Activated naive CD4-positive, alpha-beta T cell treated with anti-CD3 and anti-CD28 coated beads, Interleukin-2, amount 50 U/mL, for 72 hours (primary cell): ENCODE measurements at regions not wholly inside any gene's neighbourhood (a gene's known extent, or its start where the extent isn't known, plus 50 kb on each side); places are given as distances from the start of the nearest gene placed in this dataset.
"Not testable (repeated sequence)": the region's sequence is repeated elsewhere in the genome, so short reads cannot be mapped to it uniquely, and the experiment has no call there.

Source experiments
- ATAC-seq, 2 donors: fragments of 150-1000 bp; cut with Tn5 transposase; 2 replicates each; pipeline ENCODE4 v1.10.0; 2021; ENCODE audit warnings: mild to moderate bottlenecking in 2 of 2, moderate library complexity in 2 of 2
- DNase-seq, 2 donors: peaks; one replicate each; pipeline ENCODE4 v3.0.0; 2021 to 2022; ENCODE audit warnings: low spot score in 2 of 2
- H3K27ac Mint-ChIP-seq, 2 donors: one replicate each; pipeline ENCODE4 v1.8.0; 2022; ENCODE audit warnings: mild to moderate bottlenecking in 2 of 2, mixed read lengths in 2 of 2
- H3K36me3 Mint-ChIP-seq, 2 donors: one replicate each; pipeline ENCODE4 v1.8.0; 2022; ENCODE audit warnings: mixed read lengths in 2 of 2
- H3K9me3 Mint-ChIP-seq, 2 donors: one replicate each; pipeline ENCODE4 v1.8.0; 2022; ENCODE audit warnings: mixed read lengths in 2 of 2

GRCh38 chr6:27795697-27796494 is 116.3 kb downstream of the OR2B2 start:
- Mint-ChIP-seq H3K36me3 (peaks cover 0 to 6% of the 10 kb centered on the region in 2 donors), H3K9me3 (no peaks in the 10 kb centered on the region), H3K27ac (peak overlapping the region; percentile 87 to 92)
- peak; percentile 71 to 72 for ATAC-seq
- peak in 1 of 2 donors; percentile 85 for DNase-seq

- DNase-seq (no peak), ATAC-seq (peak; percentile 22 to 55)
- Mint-ChIP-seq H3K27ac (peak overlapping the region; percentile 91 to 93), H3K36me3 (peaks cover 0 to 6% of the 10 kb centered on the region in 2 donors), H3K9me3 (no peaks in the 10 kb centered on the region)
Observed at GRCh38 chr6:27791182-27791943, 120.8 kb downstream of the OR2B2 start.

GRCh38 chr6:27788376-27788775 is 123.8 kb downstream of the OR2B2 start:
- H3K27ac Mint-ChIP-seq, DNase-seq, H3K9me3 Mint-ChIP-seq, H3K36me3 Mint-ChIP-seq, ATAC-seq: not testable (repeated sequence)

GRCh38 chr6:27786048-27786447 is 126.1 kb downstream of the OR2B2 start:
- H3K27ac Mint-ChIP-seq = no peak overlapping the region
- no peaks in the 10 kb centered on the region for H3K36me3 Mint-ChIP-seq
- no peak for ATAC-seq
- H3K9me3 Mint-ChIP-seq = no peaks in the 10 kb centered on the region
- no peak for DNase-seq

- no peak overlapping the region for H3K27ac Mint-ChIP-seq
- no peaks in the 10 kb centered on the region for H3K9me3 Mint-ChIP-seq
Observed at GRCh38 chr6:27785294-27785693, 126.9 kb downstream of the OR2B2 start.

GRCh38 chr6:27782748-27783147 is 129.4 kb downstream of the OR2B2 start:
- Mint-ChIP-seq H3K27ac (no peak overlapping the region), H3K36me3 (no peaks in the 10 kb centered on the region), H3K9me3 (no peaks in the 10 kb centered on the region)
- ATAC-seq (no peak), DNase-seq (no peak)

More at GRCh38 chr6:27785294-27785693, 126.9 kb downstream of the OR2B2 start:
- no peak for DNase-seq
- no peaks in the 10 kb centered on the region for H3K36me3 Mint-ChIP-seq
- ATAC-seq = no peak

GRCh38 chr6:27778625-27779417 is 133.4 kb downstream of the OR2B2 start:
- Mint-ChIP-seq H3K27ac (no peak overlapping the region), H3K9me3 (no peaks in the 10 kb centered on the region), H3K36me3 (no peaks in the 10 kb centered on the region)
- ATAC-seq = no peak
- no peak for DNase-seq

- ATAC-seq = no peak
- H3K9me3 Mint-ChIP-seq = no peaks in the 10 kb centered on the region
- no peaks in the 10 kb centered on the region for H3K36me3 Mint-ChIP-seq
- DNase-seq = no peak
- peak overlapping the region; percentile 18 to 52 for H3K27ac Mint-ChIP-seq
Observed at GRCh38 chr6:27777614-27778355, 134.4 kb downstream of the OR2B2 start.

GRCh38 chr6:27777126-27777525 is 135.1 kb downstream of the OR2B2 start:
- Mint-ChIP-seq H3K36me3 (no peaks in the 10 kb centered on the region), H3K27ac (peak overlapping the region; percentile 18 to 52), H3K9me3 (no peaks in the 10 kb centered on the region)
- ATAC-seq = no peak
- no peak for DNase-seq

GRCh38 chr6:27776504-27776903 is 135.7 kb downstream of the OR2B2 start:
- Mint-ChIP-seq H3K36me3 (no peaks in the 10 kb centered on the region), H3K27ac (no peak overlapping the region), H3K9me3 (no peaks in the 10 kb centered on the region)
- ATAC-seq (no peak), DNase-seq (no peak)

- Mint-ChIP-seq H3K36me3 (no peaks in the 10 kb centered on the region), H3K9me3 (no peaks in the 10 kb centered on the region), H3K27ac (no peak overlapping the region)
- no peak for ATAC-seq
- no peak for DNase-seq
Observed at GRCh38 chr6:27775796-27776184, 136.4 kb downstream of the OR2B2 start.

- not testable (repeated sequence) for DNase-seq, ATAC-seq, H3K27ac Mint-ChIP-seq, H3K36me3 Mint-ChIP-seq, H3K9me3 Mint-ChIP-seq
Observed at GRCh38 chr6:27775138-27775795, 136.9 kb downstream of the OR2B2 start.

- ATAC-seq, H3K9me3 Mint-ChIP-seq, H3K27ac Mint-ChIP-seq, H3K36me3 Mint-ChIP-seq, DNase-seq: not testable (repeated sequence)
Observed at GRCh38 chr6:27774264-27774600, 138.0 kb downstream of the OR2B2 start.

GRCh38 chr6:27773542-27774263 is 138.5 kb downstream of the OR2B2 start:
- not testable (repeated sequence) for H3K9me3 Mint-ChIP-seq, H3K27ac Mint-ChIP-seq, H3K36me3 Mint-ChIP-seq, ATAC-seq, DNase-seq

- no peaks in the 10 kb centered on the region for H3K36me3 Mint-ChIP-seq
- H3K27ac Mint-ChIP-seq = no peak overlapping the region
- peak; percentile 84 to 88 for DNase-seq
- H3K9me3 Mint-ChIP-seq = no peaks in the 10 kb centered on the region
- ATAC-seq = peak; percentile 97
Observed at GRCh38 chr6:27772261-27773001, 139.8 kb downstream of the OR2B2 start.
